Activated B cell treated with CpG ODN at 0.5 μM for 24 hours (primary cell): ENCODE measurements at regions not wholly inside any gene's neighbourhood (a gene's known extent, or its start where the extent isn't known, plus 50 kb on each side); places are given as distances from the start of the nearest gene placed in this dataset.
"Not testable (repeated sequence)": the region's sequence is repeated elsewhere in the genome, so short reads cannot be mapped to it uniquely, and the experiment has no call there.

ENCODE experiments used
- ATAC-seq: fragments of 200-7000 bp; cut with Tn5 transposase; one replicate; pipeline ENCODE4 v1.10.0; 2021; ENCODE audit warnings: low read depth, mild to moderate bottlenecking, moderate library complexity
- CTCF ChIA-PET: fragments of 350-600 bp; sonication (Branson Sonifier 250); formaldehyde crosslinking; loops from one replicate; lab custom pipeline; 2021; ENCODE audit warnings: antibody characterized with exemption; lab: Charles Lee
- POLR2A ChIA-PET: fragments of 350-600 bp; sonication (Branson Sonifier 250); formaldehyde crosslinking; loops from one replicate; lab custom pipeline; 2021; ENCODE audit warnings: antibody characterized with exemption; lab: Charles Lee
- DNase-seq: peaks from one replicate; pipeline ENCODE4 v3.0.0; 2022
- H3K27ac Mint-ChIP-seq: one replicate; pipeline ENCODE4 v1.8.0; 2020; ENCODE audit warnings: mixed read lengths
- H3K27me3 Mint-ChIP-seq: one replicate; pipeline ENCODE4 v1.8.0; 2021; ENCODE audit warnings: mixed read lengths
- H3K36me3 Mint-ChIP-seq: one replicate; pipeline ENCODE4 v1.8.0; 2021; ENCODE audit warnings: low read depth, mixed read lengths
- H3K4me1 Mint-ChIP-seq: one replicate; pipeline ENCODE4 v1.8.0; 2021; ENCODE audit warnings: mixed read lengths
- H3K4me3 Mint-ChIP-seq: one replicate; pipeline ENCODE4 v1.8.0; 2020; ENCODE audit warnings: mild to moderate bottlenecking, mixed read lengths
- H3K9me3 Mint-ChIP-seq: one replicate; pipeline ENCODE4 v1.8.0; 2020; ENCODE audit warnings: mixed read lengths
- intact Hi-C: fragments of 100-400 bp; cut with micrococcal nuclease; formaldehyde crosslinking; loops from one replicate; pipeline ENCODE4 v1.15.1; 2024
- TF ChIP-seq, protein P1 (sequence below): fragments of 200-600 bp; IDR thresholded peaks from one replicate; pipeline ENCODE4 v1.8.0; 2022; ENCODE audit warnings: antibody characterized with exemption, mild to moderate bottlenecking

DNA sequence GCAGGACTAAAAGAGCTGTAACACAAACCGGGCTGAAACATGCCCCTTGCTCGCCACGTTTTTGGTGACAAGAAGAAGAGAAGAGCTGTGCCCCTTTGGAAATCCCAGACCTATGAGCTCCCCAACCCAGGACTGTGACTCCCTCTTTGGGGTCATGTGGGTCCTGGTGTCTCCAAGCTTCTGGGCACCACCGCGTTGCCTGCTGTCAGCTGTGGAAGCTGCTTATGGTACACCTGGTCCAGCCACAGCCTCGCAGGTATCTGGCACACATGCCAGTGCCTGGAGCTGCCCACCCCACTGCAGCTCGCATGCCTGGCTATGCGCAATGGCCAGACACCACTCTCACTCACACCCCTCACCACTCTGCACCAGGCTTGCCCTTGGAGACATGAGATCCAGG, 171.8 kb downstream of the MATN1 start:
- intact Hi-C loops: no loop called here

DNA sequence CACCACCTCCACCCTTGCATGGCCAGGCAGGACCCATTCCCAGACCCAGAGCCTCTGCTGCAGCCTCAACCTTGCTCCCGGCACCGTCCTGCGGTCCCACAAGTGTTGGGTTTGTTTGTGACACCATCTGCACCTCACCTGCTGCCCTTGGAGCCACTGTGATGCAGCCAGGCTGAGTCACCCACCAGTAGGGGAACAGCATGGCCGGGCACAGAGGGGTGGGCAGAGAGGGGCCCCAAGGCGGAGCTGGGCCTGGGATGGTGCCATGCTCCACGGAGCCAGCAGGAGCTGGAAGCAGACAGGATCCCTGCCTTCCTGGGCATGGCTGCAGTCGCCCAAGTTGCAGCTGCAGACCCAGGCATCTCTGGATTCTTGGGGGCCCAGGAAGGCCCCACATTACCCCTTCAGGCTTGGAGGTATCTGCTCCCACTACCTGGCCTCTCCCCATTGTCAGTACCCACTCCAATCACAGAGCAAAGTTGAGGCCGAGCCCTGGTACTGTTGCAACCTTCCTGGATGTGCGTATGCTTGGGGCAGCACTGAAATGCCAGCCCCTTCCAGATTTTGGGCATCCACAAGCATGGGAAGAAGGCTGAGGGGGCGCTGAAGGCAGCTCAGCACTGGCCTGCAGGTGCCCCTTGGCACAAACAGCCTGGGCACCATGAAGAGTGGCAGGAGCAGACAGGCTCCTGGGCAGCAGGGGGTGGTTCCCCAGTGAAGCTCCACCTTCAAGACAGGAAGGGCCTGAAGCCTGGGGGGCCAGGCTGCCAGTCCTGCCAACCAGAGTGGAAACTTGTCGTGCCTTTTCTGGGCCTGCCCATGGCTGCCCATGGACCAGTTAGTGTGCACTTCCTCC, 172.8 kb downstream of the MATN1 start:
- ATAC-seq: no peak
- DNase-seq: no peak
- Mint-ChIP-seq H3K27me3 (peaks cover 14% of the 10 kb centered on the region), H3K4me3 (no peak overlapping the region), H3K9me3 (peaks cover 4% of the 10 kb centered on the region), H3K27ac (no peak overlapping the region), H3K4me1 (no peaks in the 10 kb centered on the region), H3K36me3 (no peaks in the 10 kb centered on the region)
- TF ChIP-seq, protein P1, sequence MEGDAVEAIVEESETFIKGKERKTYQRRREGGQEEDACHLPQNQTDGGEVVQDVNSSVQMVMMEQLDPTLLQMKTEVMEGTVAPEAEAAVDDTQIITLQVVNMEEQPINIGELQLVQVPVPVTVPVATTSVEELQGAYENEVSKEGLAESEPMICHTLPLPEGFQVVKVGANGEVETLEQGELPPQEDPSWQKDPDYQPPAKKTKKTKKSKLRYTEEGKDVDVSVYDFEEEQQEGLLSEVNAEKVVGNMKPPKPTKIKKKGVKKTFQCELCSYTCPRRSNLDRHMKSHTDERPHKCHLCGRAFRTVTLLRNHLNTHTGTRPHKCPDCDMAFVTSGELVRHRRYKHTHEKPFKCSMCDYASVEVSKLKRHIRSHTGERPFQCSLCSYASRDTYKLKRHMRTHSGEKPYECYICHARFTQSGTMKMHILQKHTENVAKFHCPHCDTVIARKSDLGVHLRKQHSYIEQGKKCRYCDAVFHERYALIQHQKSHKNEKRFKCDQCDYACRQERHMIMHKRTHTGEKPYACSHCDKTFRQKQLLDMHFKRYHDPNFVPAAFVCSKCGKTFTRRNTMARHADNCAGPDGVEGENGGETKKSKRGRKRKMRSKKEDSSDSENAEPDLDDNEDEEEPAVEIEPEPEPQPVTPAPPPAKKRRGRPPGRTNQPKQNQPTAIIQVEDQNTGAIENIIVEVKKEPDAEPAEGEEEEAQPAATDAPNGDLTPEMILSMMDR: no peak
- CTCF ChIA-PET: no interaction called here
- intact Hi-C loops: no loop called here
- POLR2A ChIA-PET: no interaction called here

More for the DNA sequence above, 171.8 kb downstream of the MATN1 start:
- ATAC-seq (no peak), DNase-seq (no peak)
- Mint-ChIP-seq H3K9me3 (peaks cover 4% of the 10 kb centered on the region), H3K27me3 (peaks cover 12% of the 10 kb centered on the region), H3K4me1 (no peaks in the 10 kb centered on the region), H3K27ac (no peak overlapping the region), H3K36me3 (no peaks in the 10 kb centered on the region), H3K4me3 (no peak overlapping the region)
- ChIA-PET CTCF (no interaction called here), POLR2A (no interaction called here)
- TF ChIP-seq, protein P1: no peak

DNA sequence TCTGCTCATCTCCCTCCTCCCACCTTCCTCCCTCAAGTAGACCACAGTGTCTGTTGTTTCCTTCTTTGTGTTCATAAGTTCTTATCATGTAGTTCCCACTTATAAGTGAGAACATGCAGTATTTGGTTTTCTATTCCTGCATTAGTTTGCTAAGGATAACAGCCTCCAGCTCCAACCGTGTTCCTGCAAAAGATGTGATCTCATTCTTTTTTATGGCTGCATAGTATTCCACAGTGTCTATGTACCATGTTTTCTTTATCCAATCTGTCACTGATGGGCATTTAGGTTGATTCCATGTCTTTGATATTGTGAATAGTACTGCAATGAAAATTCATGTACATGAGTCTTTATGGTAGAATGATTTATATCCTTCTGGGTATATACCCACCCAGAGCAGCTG, 173.5 kb downstream of the MATN1 start:
- DNase-seq, H3K27me3 Mint-ChIP-seq, CTCF ChIA-PET, H3K36me3 Mint-ChIP-seq, H3K27ac Mint-ChIP-seq, ATAC-seq, intact Hi-C loops, H3K4me1 Mint-ChIP-seq, H3K9me3 Mint-ChIP-seq, H3K4me3 Mint-ChIP-seq, POLR2A ChIA-PET: not testable (repeated sequence)

DNA sequence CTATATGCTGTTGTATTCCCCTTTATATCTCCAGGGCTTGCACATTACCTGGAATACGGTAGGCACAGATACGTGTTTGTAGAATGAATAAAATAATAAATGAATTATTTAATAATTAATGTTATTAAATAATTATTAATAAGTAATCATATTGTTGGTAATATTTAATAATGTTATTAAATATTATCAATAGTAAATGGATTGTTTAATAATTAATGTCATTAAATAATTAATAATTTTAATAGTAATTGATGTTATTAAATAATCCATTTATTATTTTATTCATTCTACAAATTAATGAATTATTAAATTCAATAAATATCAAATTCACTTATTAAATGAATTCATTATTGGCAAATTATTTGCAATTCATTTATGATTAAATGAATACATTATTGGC, 175.1 kb downstream of the MATN1 start:
- Mint-ChIP-seq H3K4me3 (no peak overlapping the region), H3K27me3 (peaks cover 8% of the 10 kb centered on the region), H3K27ac (no peak overlapping the region), H3K9me3 (peaks cover 4% of the 10 kb centered on the region), H3K36me3 (no peaks in the 10 kb centered on the region), H3K4me1 (no peaks in the 10 kb centered on the region)
- CTCF ChIA-PET: no interaction called here
- TF ChIP-seq, protein P1: no peak
- POLR2A ChIA-PET: no interaction called here
- ATAC-seq (no peak), DNase-seq (no peak)
- intact Hi-C loops: no loop called here

DNA sequence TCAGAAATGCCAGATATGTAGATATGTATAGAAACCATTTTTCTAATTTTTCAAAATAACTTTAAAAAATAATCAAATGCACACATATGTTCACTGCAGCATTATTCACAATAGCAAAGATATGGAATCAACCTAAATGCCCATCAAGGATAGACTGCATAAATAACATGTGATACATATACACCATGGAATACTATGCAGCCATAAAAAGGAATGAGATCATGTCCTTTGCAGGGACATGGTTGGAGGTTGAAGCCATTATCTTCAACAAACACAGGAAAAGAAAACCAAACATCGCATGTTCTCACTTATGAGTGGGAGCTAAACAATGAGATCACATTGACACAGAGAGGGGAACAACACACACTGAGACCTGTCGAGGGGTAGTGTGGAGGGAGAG, 176.1 kb downstream of the MATN1 start:
- H3K4me3 Mint-ChIP-seq, ATAC-seq, CTCF ChIA-PET, H3K27ac Mint-ChIP-seq, H3K27me3 Mint-ChIP-seq, H3K9me3 Mint-ChIP-seq, DNase-seq, H3K4me1 Mint-ChIP-seq, intact Hi-C loops, H3K36me3 Mint-ChIP-seq, POLR2A ChIA-PET: not testable (repeated sequence)

DNA sequence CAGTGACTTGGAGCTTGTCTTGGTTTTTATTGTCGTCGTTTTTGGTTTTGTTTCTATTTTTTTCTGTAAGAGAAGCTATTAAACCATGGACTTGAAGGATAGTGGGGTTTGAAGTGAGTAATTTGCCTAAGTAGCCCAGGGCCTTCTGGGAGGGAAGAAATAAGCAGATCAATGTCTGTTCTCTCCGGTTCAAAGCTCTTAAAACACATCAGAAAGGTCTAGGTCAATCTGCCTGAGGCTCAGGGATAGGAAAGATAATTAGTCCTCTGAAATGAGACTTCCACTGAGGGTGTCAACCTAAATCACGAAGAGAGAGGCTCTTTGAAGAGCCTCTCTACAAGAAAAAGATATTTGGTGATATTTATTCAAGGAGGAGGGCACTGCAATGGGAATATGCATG, 178.0 kb downstream of the MATN1 start:
- H3K4me3 Mint-ChIP-seq: no peak overlapping the region
- TF ChIP-seq, protein P1: no peak
- H3K4me1 Mint-ChIP-seq: no peaks in the 10 kb centered on the region
- peaks cover 6% of the 10 kb centered on the region for H3K27me3 Mint-ChIP-seq
- CTCF ChIA-PET: no interaction called here
- ATAC-seq (no peak), DNase-seq (no peak)
- no peak overlapping the region for H3K27ac Mint-ChIP-seq
- POLR2A ChIA-PET: interaction anchor here (0.5 kb wide), 1 partner anchor 100 kb away, joined by 3 read pairs; no protein-coding TSS in a partner anchor
- H3K9me3 Mint-ChIP-seq: peaks cover 4% of the 10 kb centered on the region
- intact Hi-C loops: no loop called here
- H3K36me3 Mint-ChIP-seq: no peaks in the 10 kb centered on the region
